Subcutaneous abdominal adipose tissue (tissue), 5 donors: ENCODE measurements at regions not wholly inside any gene's neighbourhood (a gene's known extent, or its start where the extent isn't known, plus 50 kb on each side); places are given as distances from the start of the nearest gene placed in this dataset.

Source experiments
- H3K27ac ChIP-seq: one replicate; pipeline ENCODE4 v1.7.0; 2013; ENCODE audit warnings: low read depth, mild to moderate bottlenecking, inconsistent platforms, low read length, moderate library complexity
- H3K27me3 ChIP-seq, 5 donors: one replicate each; pipeline ENCODE4 v1.7.0; 2013; ENCODE audit warnings: low read length in 5 of 5, inconsistent platforms in 1 of 5; ENCODE audit not compliant: control insufficient read depth in 5 of 5, insufficient read depth in 4 of 5
- H3K36me3 ChIP-seq, 5 donors: one replicate each; pipeline ENCODE4 v1.7.0; 2013; ENCODE audit warnings: low read length in 5 of 5; ENCODE audit not compliant: control insufficient read depth in 5 of 5, insufficient read depth in 5 of 5
- H3K4me1 ChIP-seq, 5 donors: one replicate each; pipeline ENCODE4 v1.7.0; 2013; ENCODE audit warnings: low read length in 5 of 5, mild to moderate bottlenecking in 3 of 5, moderate library complexity in 1 of 5; ENCODE audit not compliant: control insufficient read depth in 5 of 5, insufficient read depth in 5 of 5
- H3K4me3 ChIP-seq, 5 donors: one replicate each; pipeline ENCODE4 v1.7.0; 2013; ENCODE audit warnings: low read length in 5 of 5, low read depth in 1 of 5
- H3K9ac ChIP-seq, 5 donors: one replicate each; pipeline ENCODE4 v1.7.0; 2013; ENCODE audit warnings: low read length in 5 of 5, mild to moderate bottlenecking in 4 of 5, moderate library complexity in 3 of 5
- H3K9me3 ChIP-seq, 5 donors: one replicate each; pipeline ENCODE4 v1.7.0; 2013; ENCODE audit warnings: low read length in 5 of 5; ENCODE audit not compliant: control insufficient read depth in 5 of 5
- donor health status: healthy.
- donor health status: healthy.
- donor health status: healthy.
- donor health status: healthy.
- donor health status: healthy.

GRCh38 chr10:123433539-123433938, 232.6 kb upstream of the GPR26 start:
- Histone ChIP-seq H3K9me3 (peaks cover 0 to 6% (median 0%) of the 10 kb centered on the region in 5 donors), H3K27me3 (peaks cover 2 to 4% (median 4%) of the 10 kb centered on the region in 5 donors), H3K36me3 (no peaks in the 10 kb centered on the region), H3K4me3 (no peak overlapping the region), H3K4me1 (no peaks in the 10 kb centered on the region), H3K27ac (no peak overlapping the region), H3K9ac (no peak overlapping the region)

- no peaks in the 10 kb centered on the region for H3K27me3 ChIP-seq
- H3K36me3 ChIP-seq = no peaks in the 10 kb centered on the region
- H3K4me1 ChIP-seq = peaks cover 0 to 3% (median 0%) of the 10 kb centered on the region in 5 donors
- no peak overlapping the region for H3K9ac ChIP-seq
- H3K27ac ChIP-seq = no peak overlapping the region
- no peak overlapping the region for H3K4me3 ChIP-seq
- H3K9me3 ChIP-seq = peaks cover 0 to 6% (median 0%) of the 10 kb centered on the region in 5 donors
Observed at GRCh38 chr10:123434435-123435039, 231.6 kb upstream of the GPR26 start.

- no peak overlapping the region for H3K27ac ChIP-seq
- H3K27me3 ChIP-seq = no peaks in the 10 kb centered on the region
Observed at GRCh38 chr10:123442901-123443300, 223.3 kb upstream of the GPR26 start.

GRCh38 chr10:123443924-123444323, 222.2 kb upstream of the GPR26 start:
- Histone ChIP-seq H3K9ac (no peak overlapping the region), H3K27ac (no peak overlapping the region), H3K4me1 (peaks cover 0 to 10% (median 0%) of the 10 kb centered on the region in 5 donors), H3K36me3 (no peaks in the 10 kb centered on the region), H3K27me3 (no peaks in the 10 kb centered on the region), H3K9me3 (peaks cover 0 to 2% (median 0%) of the 10 kb centered on the region in 5 donors), H3K4me3 (no peak overlapping the region)

More at GRCh38 chr10:123442901-123443300, 223.3 kb upstream of the GPR26 start:
- Histone ChIP-seq H3K36me3 (no peaks in the 10 kb centered on the region), H3K9me3 (peaks cover 0 to 2% (median 0%) of the 10 kb centered on the region in 5 donors), H3K9ac (no peak overlapping the region), H3K4me1 (peaks cover 0 to 10% (median 0%) of the 10 kb centered on the region in 5 donors), H3K4me3 (no peak overlapping the region)

- no peak overlapping the region for H3K9ac ChIP-seq
- H3K27ac ChIP-seq = no peak overlapping the region
- peaks cover 0 to 3% (median 0%) of the 10 kb centered on the region in 5 donors for H3K4me1 ChIP-seq
- no peaks in the 10 kb centered on the region for H3K27me3 ChIP-seq
- no peak overlapping the region for H3K4me3 ChIP-seq
- H3K36me3 ChIP-seq = no peaks in the 10 kb centered on the region
- peaks cover 0 to 2% (median 0%) of the 10 kb centered on the region in 5 donors for H3K9me3 ChIP-seq
Observed at GRCh38 chr10:123445261-123445775, 220.8 kb upstream of the GPR26 start.

- Histone ChIP-seq H3K36me3 (no peaks in the 10 kb centered on the region), H3K9me3 (peaks cover 0 to 2% (median 0%) of the 10 kb centered on the region in 5 donors), H3K27me3 (no peaks in the 10 kb centered on the region), H3K4me3 (no peak overlapping the region), H3K9ac (no peak overlapping the region), H3K27ac (no peak overlapping the region), H3K4me1 (peaks cover 0 to 3% (median 0%) of the 10 kb centered on the region in 5 donors)
Observed at GRCh38 chr10:123446449-123447156, 219.6 kb upstream of the GPR26 start.

GRCh38 chr10:123449234-123449962, 216.8 kb upstream of the GPR26 start:
- Histone ChIP-seq H3K36me3 (no peaks in the 10 kb centered on the region), H3K27ac (no peak overlapping the region), H3K9me3 (no peaks in the 10 kb centered on the region), H3K4me1 (no peaks in the 10 kb centered on the region), H3K4me3 (no peak overlapping the region), H3K27me3 (no peaks in the 10 kb centered on the region), H3K9ac (no peak overlapping the region)

GRCh38 chr10:123450956-123451605, 215.1 kb upstream of the GPR26 start:
- Histone ChIP-seq H3K36me3 (no peaks in the 10 kb centered on the region), H3K4me3 (no peak overlapping the region), H3K9ac (no peak overlapping the region), H3K27me3 (peaks cover 0 to 3% (median 0%) of the 10 kb centered on the region in 5 donors), H3K9me3 (no peaks in the 10 kb centered on the region), H3K4me1 (no peaks in the 10 kb centered on the region), H3K27ac (no peak overlapping the region)

GRCh38 chr10:123451618-123452245, 214.4 kb upstream of the GPR26 start:
- Histone ChIP-seq H3K4me1 (peaks cover 0 to 2% (median 0%) of the 10 kb centered on the region in 5 donors), H3K4me3 (no peak overlapping the region), H3K27me3 (peaks cover 0 to 3% (median 0%) of the 10 kb centered on the region in 5 donors), H3K36me3 (no peaks in the 10 kb centered on the region), H3K9me3 (no peaks in the 10 kb centered on the region), H3K9ac (no peak overlapping the region), H3K27ac (no peak overlapping the region)
